ENCODE measurements at regions not wholly inside any gene's neighbourhood (a gene's known extent, or its start where the extent isn't known, plus 50 kb on each side); places are given as distances from the start of the nearest gene placed in this dataset.

- no peak for DNase-seq (ENCODE audit: low read depth)
Measured at GRCh38 chr16:76612497-76612896, 335.3 kb downstream of the CNTNAP4 start.

GRCh38 chr16:76614269-76614668 lies 337.1 kb downstream of the CNTNAP4 start:
- DNase-seq (ENCODE audit: low read depth): no peak

- DNase-seq (ENCODE audit: low read depth): no peak
Measured at GRCh38 chr16:76622876-76623275, 345.7 kb downstream of the CNTNAP4 start.

GRCh38 chr16:76634847-76635697 lies 357.9 kb downstream of the CNTNAP4 start:
- DNase-seq (ENCODE audit: low read depth): no peak

GRCh38 chr16:76639685-76640289 lies 362.6 kb downstream of the CNTNAP4 start:
- no peak for DNase-seq (ENCODE audit: low read depth)

GRCh38 chr16:76650582-76650981 lies 373.4 kb downstream of the CNTNAP4 start:
- DNase-seq (ENCODE audit: low read depth): no peak

- DNase-seq (ENCODE audit: low read depth): no peak
Measured at GRCh38 chr16:76653390-76654026, 376.3 kb downstream of the CNTNAP4 start.

- no peak for DNase-seq (ENCODE audit: low read depth)
Measured at GRCh38 chr16:76654088-76654820, 377.1 kb downstream of the CNTNAP4 start.

GRCh38 chr16:76656994-76657393 lies 379.8 kb downstream of the CNTNAP4 start:
- no peak for DNase-seq (ENCODE audit: low read depth)

GRCh38 chr16:76661691-76662235 lies 384.6 kb downstream of the CNTNAP4 start:
- no peak for DNase-seq (ENCODE audit: low read depth)

- DNase-seq (ENCODE audit: low read depth): no peak
Measured at GRCh38 chr16:76665571-76666275, 388.5 kb downstream of the CNTNAP4 start.

GRCh38 chr16:76668207-76668725 lies 391.1 kb downstream of the CNTNAP4 start:
- no peak for DNase-seq (ENCODE audit: low read depth)

GRCh38 chr16:76669288-76669687 lies 392.1 kb downstream of the CNTNAP4 start:
- no peak for DNase-seq (ENCODE audit: low read depth)

- no peak for DNase-seq (ENCODE audit: low read depth)
Measured at GRCh38 chr16:76670125-76670857, 393.1 kb downstream of the CNTNAP4 start.

- DNase-seq (ENCODE audit: low read depth): no peak
Measured at GRCh38 chr16:76676356-76676755, 399.2 kb downstream of the CNTNAP4 start.

- DNase-seq (ENCODE audit: low read depth): no peak
Measured at GRCh38 chr16:76681296-76681695, 404.1 kb downstream of the CNTNAP4 start.

GRCh38 chr16:76683051-76683450 lies 405.9 kb downstream of the CNTNAP4 start:
- DNase-seq (ENCODE audit: low read depth): no peak

- DNase-seq (ENCODE audit: low read depth): no peak
Measured at GRCh38 chr16:76696876-76697275, 419.7 kb downstream of the CNTNAP4 start.

- no peak for DNase-seq (ENCODE audit: low read depth)
Measured at GRCh38 chr16:76705892-76706291, 428.7 kb downstream of the CNTNAP4 start.

GRCh38 chr16:76713191-76713590 lies 436.0 kb downstream of the CNTNAP4 start:
- no peak for DNase-seq (ENCODE audit: low read depth)
